H1 (cell line): ENCODE measurements at regions not wholly inside any gene's neighbourhood (a gene's known extent, or its start where the extent isn't known, plus 50 kb on each side); places are given as distances from the start of the nearest gene placed in this dataset.

Source experiments
- CTCF ChIP-seq, 3 experiments: IDR thresholded peaks; 1 replicate in 2 of 3; 2 replicates in 1 of 3; pipeline versions ENCODE4 v1.5.1 to v1.6.1; 2011; ENCODE audit warnings: low read length in 3 of 3, mild to moderate bottlenecking in 3 of 3, inconsistent platforms in 2 of 3, low read depth in 1 of 3, moderate library complexity in 1 of 3; ENCODE audit not compliant: insufficient read depth in 1 of 3; ENCODE audit errors: control extremely low read depth in 1 of 3
- EP300 ChIP-seq, 2 experiments: IDR thresholded peaks; 1 replicate in 1 of 2; 2 replicates in 1 of 2; pipeline ENCODE4 v1.6.1; 2011 to 2012; ENCODE audit warnings: low read depth in 2 of 2, low read length in 2 of 2, mild to moderate bottlenecking in 2 of 2, borderline replicate concordance in 1 of 2, inconsistent platforms in 1 of 2, moderate library complexity in 1 of 2
- GABPA ChIP-seq: IDR thresholded peaks from 2 replicates; pipeline ENCODE4 v1.6.1; 2011; ENCODE audit warnings: mild to moderate bottlenecking, low read length, moderate library complexity, borderline replicate concordance; ENCODE audit not compliant: insufficient read depth
- HDAC6 ChIP-seq: IDR thresholded peaks from one replicate; pipeline ENCODE4 v1.7.1; 2012; ENCODE audit warnings: low read depth, mild to moderate bottlenecking, inconsistent platforms, low read length, moderate library complexity
- JUN ChIP-seq: IDR thresholded peaks from 2 replicates; pipeline ENCODE4 v1.6.1; 2011; ENCODE audit warnings: low read depth, mild to moderate bottlenecking, improper control_type of control experiment, low read length

- no peak for TF ChIP-seq JUN
- TF ChIP-seq CTCF (IDR thresholded peaks at IDR 0.05; ENCODE audit: control extremely low read depth in 1 of 3, insufficient read depth in 1 of 3, low read depth in 1 of 3, low read length in 3 of 3) = no peak
- no peak for TF ChIP-seq HDAC6
- no peak for TF ChIP-seq EP300 (IDR thresholded peaks at IDR 0.05; ENCODE audit: borderline replicate concordance in 1 of 2, low read depth in 2 of 2, low read length in 2 of 2)
- TF ChIP-seq GABPA = no peak
Measured at GRCh38 chr4:165714650-165715049, 158.4 kb upstream of the TLL1 start.
